GM18508 (cell line): ENCODE measurements at regions not wholly inside any gene's neighbourhood (a gene's known extent, or its start where the extent isn't known, plus 50 kb on each side); places are given as distances from the start of the nearest gene placed in this dataset.

Source experiments
- ATAC-seq: cut with Tn5 transposase; IDR thresholded peaks from one replicate; pipeline ENCODE4 v1.9.1; 2021; ENCODE audit warnings: moderate number of reproducible peaks; ENCODE audit not compliant: insufficient read depth, unreplicated experiment

DNA sequence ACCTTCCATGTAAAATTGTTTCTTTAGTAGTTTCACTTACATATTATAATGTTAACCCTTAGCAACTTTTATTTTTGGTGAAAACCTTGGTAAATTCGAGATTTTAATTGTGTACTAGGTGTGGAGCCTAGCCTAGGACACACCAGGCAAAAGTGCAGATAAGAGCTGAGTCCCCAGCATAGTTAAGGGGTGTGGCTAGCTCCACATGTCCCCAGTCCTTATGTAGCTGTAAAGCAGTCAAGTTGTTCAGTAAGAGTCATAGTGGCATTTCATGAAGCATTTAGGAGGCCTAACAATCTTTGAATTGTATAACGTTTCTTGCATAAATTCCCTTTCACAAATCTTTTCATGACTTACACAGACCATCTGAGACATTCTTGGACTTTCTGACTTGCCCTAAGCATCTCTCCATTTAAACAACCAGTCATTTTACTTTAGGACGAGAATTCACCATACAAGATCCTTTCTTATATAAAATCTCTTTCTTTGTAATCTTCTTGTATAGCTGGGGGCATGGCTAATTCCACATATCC, 53.8 kb upstream of the INHBA start:
- ATAC-seq: no peak

DNA sequence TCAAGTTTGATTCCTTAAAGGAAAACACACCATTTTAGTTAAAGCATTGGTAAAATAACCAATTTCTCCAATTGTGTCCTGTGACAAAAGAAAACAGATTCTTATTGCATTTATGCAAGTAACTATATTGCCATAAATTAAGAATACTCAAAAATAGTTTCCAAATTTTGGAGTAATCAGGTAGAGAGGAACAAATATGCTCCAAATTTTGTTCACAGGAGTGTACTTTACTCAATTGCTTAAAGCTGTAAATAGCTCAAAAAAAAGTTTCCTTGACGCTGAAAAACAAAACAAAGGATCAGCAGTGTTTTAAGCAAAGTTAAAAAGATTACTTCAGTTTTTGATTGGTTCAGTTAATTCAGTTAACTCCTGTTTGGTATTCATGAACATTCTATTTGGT, 52.2 kb upstream of the INHBA start:
- no peak for ATAC-seq

DNA sequence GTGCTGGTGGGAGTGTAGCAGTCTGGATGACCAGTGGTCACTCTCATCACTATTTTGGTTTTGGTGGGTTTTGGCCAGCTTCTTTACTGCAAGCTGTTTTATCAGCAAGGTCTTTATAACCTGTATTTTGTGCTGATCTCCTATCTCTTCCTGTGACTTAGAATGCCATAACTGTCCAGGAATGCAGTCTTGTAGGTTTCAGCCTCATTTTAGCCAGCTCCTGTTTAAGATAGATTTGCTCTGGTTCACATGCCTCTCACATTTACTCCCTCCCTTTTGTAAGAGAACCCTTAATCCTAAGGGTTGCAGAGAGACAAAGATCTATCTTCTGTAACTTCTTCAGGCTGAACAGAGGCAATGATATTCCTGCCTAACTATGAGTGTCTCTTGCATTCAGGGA, 51.2 kb upstream of the INHBA start:
- ATAC-seq: no peak
